ENCODE measurements at regions not wholly inside any gene's neighbourhood (a gene's known extent, or its start where the extent isn't known, plus 50 kb on each side); places are given as distances from the start of the nearest gene placed in this dataset.

- no peak for TF ChIP-seq CTCF (IDR thresholded peaks at IDR 0.05; ENCODE audit: low read depth, low read length)
- Histone ChIP-seq H3K9ac (ENCODE audit: low read length) (no peak overlapping the region), H3K79me2 (ENCODE audit: low read length) (no peaks in the 10 kb centered on the region), H3K4me3 (ENCODE audit: low read length) (no peak overlapping the region), H3K4me2 (ENCODE audit: low read length) (no peak overlapping the region), H2AFZ (ENCODE audit: low read depth, low read length) (no peak overlapping the region), H3K9me3 (ENCODE audit: insufficient read depth, low read length) (no peaks in the 10 kb centered on the region), H3K27me3 (ENCODE audit: low read depth, low read length) (peaks cover 9% of the 10 kb centered on the region), H3K27ac (ENCODE audit: low read length) (no peak overlapping the region), H3K36me3 (replicated peaks; ENCODE audit: low read depth, low read length) (no peaks in the 10 kb centered on the region), H3K4me1 (ENCODE audit: low read length) (no peaks in the 10 kb centered on the region), H4K20me1 (ENCODE audit: insufficient read depth, low read length) (no peaks in the 10 kb centered on the region)
Observed at GRCh38 chr3:197373096-197373495, 74.7 kb upstream of the DLG1 start.

- no peak overlapping the region for H2AFZ ChIP-seq (ENCODE audit: low read depth, low read length)
- no peak for TF ChIP-seq EZH2phosphoT487 (IDR thresholded peaks at IDR 0.05; ENCODE audit: low read depth)
- no peak for TF ChIP-seq CTCF (IDR thresholded peaks at IDR 0.05; ENCODE audit: low read depth, low read length)
- no peak overlapping the region for H3K4me2 ChIP-seq (ENCODE audit: low read length)
- no peak overlapping the region for H3K9ac ChIP-seq (ENCODE audit: low read length)
- H3K4me1 ChIP-seq (ENCODE audit: low read length), result no peaks in the 10 kb centered on the region
- H3K36me3 ChIP-seq (replicated peaks; ENCODE audit: low read depth, low read length), result no peaks in the 10 kb centered on the region
- H3K27me3 ChIP-seq (ENCODE audit: low read depth, low read length), result peaks cover 9% of the 10 kb centered on the region
- H3K79me2 ChIP-seq (ENCODE audit: low read length), result no peaks in the 10 kb centered on the region
- H3K9me3 ChIP-seq (ENCODE audit: insufficient read depth, low read length), result no peaks in the 10 kb centered on the region
- no peak overlapping the region for H3K4me3 ChIP-seq (ENCODE audit: low read length)
- H3K27ac ChIP-seq (ENCODE audit: low read length), result no peak overlapping the region
- no peaks in the 10 kb centered on the region for H4K20me1 ChIP-seq (ENCODE audit: insufficient read depth, low read length)
Observed at GRCh38 chr3:197372047-197372661, 73.7 kb upstream of the DLG1 start.

GRCh38 chr3:197371591-197372046 lies 73.2 kb upstream of the DLG1 start:
- H3K9me3 ChIP-seq (ENCODE audit: insufficient read depth, low read length), result no peaks in the 10 kb centered on the region
- no peak overlapping the region for H3K4me2 ChIP-seq (ENCODE audit: low read length)
- H3K4me3 ChIP-seq (ENCODE audit: low read length), result no peak overlapping the region
- H2AFZ ChIP-seq (ENCODE audit: low read depth, low read length), result no peak overlapping the region
- TF ChIP-seq CTCF (IDR thresholded peaks at IDR 0.05; ENCODE audit: low read depth, low read length) (no peak), EZH2phosphoT487 (IDR thresholded peaks at IDR 0.05; ENCODE audit: low read depth) (no peak)
- no peak overlapping the region for H3K9ac ChIP-seq (ENCODE audit: low read length)
- H3K27me3 ChIP-seq (ENCODE audit: low read depth, low read length), result peaks cover 9% of the 10 kb centered on the region
- H3K36me3 ChIP-seq (replicated peaks; ENCODE audit: low read depth, low read length), result no peaks in the 10 kb centered on the region
- H3K27ac ChIP-seq (ENCODE audit: low read length), result no peak overlapping the region
- no peaks in the 10 kb centered on the region for H3K4me1 ChIP-seq (ENCODE audit: low read length)
- H3K79me2 ChIP-seq (ENCODE audit: low read length), result no peaks in the 10 kb centered on the region
- H4K20me1 ChIP-seq (ENCODE audit: insufficient read depth, low read length), result no peaks in the 10 kb centered on the region

GRCh38 chr3:197369545-197369944 lies 71.1 kb upstream of the DLG1 start:
- Histone ChIP-seq H3K4me1 (ENCODE audit: low read length) (no peaks in the 10 kb centered on the region), H3K9ac (ENCODE audit: low read length) (no peak overlapping the region), H3K27me3 (ENCODE audit: low read depth, low read length) (peaks cover 9% of the 10 kb centered on the region), H3K36me3 (replicated peaks; ENCODE audit: low read depth, low read length) (no peaks in the 10 kb centered on the region), H2AFZ (ENCODE audit: low read depth, low read length) (no peak overlapping the region), H3K4me3 (ENCODE audit: low read length) (no peak overlapping the region), H3K27ac (ENCODE audit: low read length) (no peak overlapping the region), H4K20me1 (ENCODE audit: insufficient read depth, low read length) (no peaks in the 10 kb centered on the region), H3K9me3 (ENCODE audit: insufficient read depth, low read length) (no peaks in the 10 kb centered on the region), H3K4me2 (ENCODE audit: low read length) (no peak overlapping the region), H3K79me2 (ENCODE audit: low read length) (no peaks in the 10 kb centered on the region)
- TF ChIP-seq CTCF (IDR thresholded peaks at IDR 0.05; ENCODE audit: low read depth, low read length), result no peak
- no peak for TF ChIP-seq EZH2phosphoT487 (IDR thresholded peaks at IDR 0.05; ENCODE audit: low read depth)
